ENCODE measurements at regions not wholly inside any gene's neighbourhood (a gene's known extent, or its start where the extent isn't known, plus 50 kb on each side); places are given as distances from the start of the nearest gene placed in this dataset.

GRCh38 chr14:55892906-55893305 is 225.3 kb upstream of the PELI2 start:
- FAIRE-seq: no peak
- no peaks in the 10 kb centered on the region for H3K9me3 ChIP-seq (replicated peaks; ENCODE audit: control insufficient read depth, insufficient read depth, low read length)
- H3K27ac ChIP-seq (ENCODE audit: insufficient read depth, low read depth, low read length): no peak overlapping the region
- H3K27me3 ChIP-seq (ENCODE audit: control insufficient read depth in 2 of 2, insufficient read depth in 2 of 2, low read length in 2 of 2): peaks cover 5 to 7% of the 10 kb centered on the region in 2 experiments
- POLR2A ChIA-PET: no interaction called here
- no peaks in the 10 kb centered on the region for H3K79me2 ChIP-seq (ENCODE audit: control insufficient read depth, insufficient read depth, low read length)
- H3K4me1 ChIP-seq (ENCODE audit: control insufficient read depth, extremely low read depth, insufficient read depth, low read length): no peaks in the 10 kb centered on the region
- TF ChIP-seq JUN (IDR thresholded peaks at IDR 0.05; ENCODE audit: borderline replicate concordance, insufficient read depth, insufficient read length, low read depth) (no peak), EZH2 (IDR thresholded peaks at IDR 0.05; ENCODE audit: borderline replicate concordance, low read depth, low read length, severe bottlenecking) (no peak), POLR2AphosphoS5 (IDR thresholded peaks at IDR 0.05; ENCODE audit: insufficient read depth, low read depth, low read length) (no peak), GATA2 (IDR thresholded peaks at IDR 0.05; ENCODE audit: insufficient read depth, insufficient read length, low read depth, low read length) (no peak), POLR2A (IDR thresholded peaks at IDR 0.05; ENCODE audit: low read depth, low read length) (no peak), MYC (IDR thresholded peaks at IDR 0.05; ENCODE audit: low read depth, low read length) (no peak), FOS (IDR thresholded peaks at IDR 0.05; ENCODE audit: borderline replicate concordance, insufficient read depth, low read length) (no peak)
- TF ChIP-seq, protein P1, sequence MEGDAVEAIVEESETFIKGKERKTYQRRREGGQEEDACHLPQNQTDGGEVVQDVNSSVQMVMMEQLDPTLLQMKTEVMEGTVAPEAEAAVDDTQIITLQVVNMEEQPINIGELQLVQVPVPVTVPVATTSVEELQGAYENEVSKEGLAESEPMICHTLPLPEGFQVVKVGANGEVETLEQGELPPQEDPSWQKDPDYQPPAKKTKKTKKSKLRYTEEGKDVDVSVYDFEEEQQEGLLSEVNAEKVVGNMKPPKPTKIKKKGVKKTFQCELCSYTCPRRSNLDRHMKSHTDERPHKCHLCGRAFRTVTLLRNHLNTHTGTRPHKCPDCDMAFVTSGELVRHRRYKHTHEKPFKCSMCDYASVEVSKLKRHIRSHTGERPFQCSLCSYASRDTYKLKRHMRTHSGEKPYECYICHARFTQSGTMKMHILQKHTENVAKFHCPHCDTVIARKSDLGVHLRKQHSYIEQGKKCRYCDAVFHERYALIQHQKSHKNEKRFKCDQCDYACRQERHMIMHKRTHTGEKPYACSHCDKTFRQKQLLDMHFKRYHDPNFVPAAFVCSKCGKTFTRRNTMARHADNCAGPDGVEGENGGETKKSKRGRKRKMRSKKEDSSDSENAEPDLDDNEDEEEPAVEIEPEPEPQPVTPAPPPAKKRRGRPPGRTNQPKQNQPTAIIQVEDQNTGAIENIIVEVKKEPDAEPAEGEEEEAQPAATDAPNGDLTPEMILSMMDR (IDR thresholded peaks at IDR 0.05; ENCODE audit: extremely low read depth in 1 of 2, insufficient read depth in 1 of 2, low read depth in 1 of 2, low read length in 2 of 2): no peak
- TF ChIP-seq, protein P2, sequence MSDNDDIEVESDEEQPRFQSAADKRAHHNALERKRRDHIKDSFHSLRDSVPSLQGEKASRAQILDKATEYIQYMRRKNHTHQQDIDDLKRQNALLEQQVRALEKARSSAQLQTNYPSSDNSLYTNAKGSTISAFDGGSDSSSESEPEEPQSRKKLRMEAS (IDR thresholded peaks at IDR 0.05; ENCODE audit: insufficient read depth, insufficient read length): no peak
- H4K20me1 ChIP-seq (replicated peaks; ENCODE audit: control insufficient read depth, extremely low read depth, insufficient read depth, low read length): no peaks in the 10 kb centered on the region
- H3K4me2 ChIP-seq (ENCODE audit: insufficient read depth, low read length): no peak overlapping the region
- intact Hi-C loops (cut with micrococcal nuclease) (no loop called here), dilution Hi-C loops (cut with MboI; ENCODE audit: extremely low pct_ligation_motif_present, low sequenced_read_pairs) (no loop called here)
- H3K4me3 ChIP-seq (replicated peaks in 1 of 3; ENCODE audit: insufficient read depth in 1 of 3, low read depth in 1 of 3, low read length in 3 of 3): no peak overlapping the region
- H3K9me1 ChIP-seq (replicated peaks; ENCODE audit: control insufficient read depth, extremely low read depth, insufficient read depth, low read length): no peaks in the 10 kb centered on the region
- BruUV-seq (replicated peaks): no TSS peak
- H2AFZ ChIP-seq (ENCODE audit: low read depth, low read length): no peak overlapping the region
- DNase-seq (ENCODE audit: low read depth, low spot score): no peak
- H3K9ac ChIP-seq (replicated peaks; ENCODE audit: extremely low read depth, insufficient read depth, low read length): no peak overlapping the region
- CTCF ChIA-PET: interaction anchor here (1.6 kb wide), 1 partner anchor 11 kb away, joined by 4 read pairs; no protein-coding TSS in a partner anchor
- no peaks in the 10 kb centered on the region for H3K36me3 ChIP-seq (ENCODE audit: control insufficient read depth in 2 of 2, extremely low read depth in 1 of 2, insufficient read depth in 2 of 2, low read length in 2 of 2)
